Tibial artery (tissue), 4 donors: ENCODE measurements at regions not wholly inside any gene's neighbourhood (a gene's known extent, or its start where the extent isn't known, plus 50 kb on each side); places are given as distances from the start of the nearest gene placed in this dataset.

Experiments
- DNase-seq, 2 donors: peaks; one replicate each; pipeline ENCODE4 v3.0.0-alpha.2; 2019
- H3K27ac ChIP-seq, 2 donors: fragments of 200-600 bp; sonication (generic) in 1 of 2; 1 replicate in 1 of 2; 2 replicates in 1 of 2; pipeline ENCODE4 v1.5.1; 2018 to 2019; ENCODE audit warnings: mild to moderate bottlenecking in 1 of 2
- H3K27me3 ChIP-seq, 2 donors: fragments of 200-600 bp; sonication (generic) in 1 of 2; one replicate each; pipeline versions ENCODE4 v1.5.1 to v1.6.0; 2016 to 2019
- H3K36me3 ChIP-seq, 3 donors: fragments of 200-600 bp; sonication (generic) in 2 of 3; one replicate each; pipeline ENCODE4 v1.5.1; 2016 to 2019; ENCODE audit warnings: mild to moderate bottlenecking in 2 of 3
- H3K4me1 ChIP-seq, 4 donors: fragments of 200-600 bp; sonication (generic) in 2 of 4; 1 replicate in 3 of 4; 2 replicates in 1 of 4; pipeline ENCODE4 v1.5.1; 2016 to 2019
- H3K4me3 ChIP-seq, 2 donors: fragments of 200-600 bp; sonication (generic) in 1 of 2; 1 replicate in 1 of 2; 2 replicates in 1 of 2; pipeline ENCODE4 v1.5.1; 2018 to 2019; ENCODE audit warnings: mild to moderate bottlenecking in 2 of 2
- H3K9me3 ChIP-seq, 3 donors: fragments of 200-600 bp; sonication (generic) in 1 of 3; one replicate each; pipeline ENCODE4 v1.5.1; 2016 to 2019
- intact Hi-C: fragments of 100-400 bp; cut with DNase I; formaldehyde crosslinking; loops from one replicate; pipeline ENCODE4 v1.15.0; 2023; ENCODE audit warnings: low total_unique reads
- TF ChIP-seq, protein P1 (sequence below), 2 experiments: fragments of 200-600 bp in 1 of 2; fragments of 450-650 bp in 1 of 2; IDR thresholded peaks; one replicate each; pipeline ENCODE4 v1.5.1; 2017 to 2019; ENCODE audit warnings: antibody characterized with exemption in 2 of 2, mild to moderate bottlenecking in 1 of 2, moderate library complexity in 1 of 2

DNA sequence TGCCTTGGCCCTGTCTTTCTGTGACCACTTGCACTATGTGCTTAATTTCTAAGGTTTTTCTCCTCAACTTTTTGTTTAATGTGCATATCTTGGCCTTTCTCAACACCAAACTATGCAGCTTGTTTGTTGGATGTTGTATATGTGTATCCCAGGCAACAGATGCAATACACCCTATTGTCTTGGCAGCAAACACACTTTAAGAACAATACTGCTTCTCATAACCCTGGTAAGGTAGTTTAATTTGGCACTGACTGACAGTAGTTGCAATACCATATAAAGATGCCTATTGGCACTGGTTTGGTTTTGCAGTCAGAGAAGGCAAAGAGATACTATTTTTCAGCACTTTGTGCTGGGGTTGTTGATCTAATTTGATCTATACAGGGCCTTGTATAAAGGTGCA is 360.7 kb upstream of the CWC22 start:
- intact Hi-C loops, result no loop called here
- H3K27ac ChIP-seq, result no peak overlapping the region
- DNase-seq, result no peak
- TF ChIP-seq, protein P1, sequence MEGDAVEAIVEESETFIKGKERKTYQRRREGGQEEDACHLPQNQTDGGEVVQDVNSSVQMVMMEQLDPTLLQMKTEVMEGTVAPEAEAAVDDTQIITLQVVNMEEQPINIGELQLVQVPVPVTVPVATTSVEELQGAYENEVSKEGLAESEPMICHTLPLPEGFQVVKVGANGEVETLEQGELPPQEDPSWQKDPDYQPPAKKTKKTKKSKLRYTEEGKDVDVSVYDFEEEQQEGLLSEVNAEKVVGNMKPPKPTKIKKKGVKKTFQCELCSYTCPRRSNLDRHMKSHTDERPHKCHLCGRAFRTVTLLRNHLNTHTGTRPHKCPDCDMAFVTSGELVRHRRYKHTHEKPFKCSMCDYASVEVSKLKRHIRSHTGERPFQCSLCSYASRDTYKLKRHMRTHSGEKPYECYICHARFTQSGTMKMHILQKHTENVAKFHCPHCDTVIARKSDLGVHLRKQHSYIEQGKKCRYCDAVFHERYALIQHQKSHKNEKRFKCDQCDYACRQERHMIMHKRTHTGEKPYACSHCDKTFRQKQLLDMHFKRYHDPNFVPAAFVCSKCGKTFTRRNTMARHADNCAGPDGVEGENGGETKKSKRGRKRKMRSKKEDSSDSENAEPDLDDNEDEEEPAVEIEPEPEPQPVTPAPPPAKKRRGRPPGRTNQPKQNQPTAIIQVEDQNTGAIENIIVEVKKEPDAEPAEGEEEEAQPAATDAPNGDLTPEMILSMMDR (IDR thresholded peaks at IDR 0.05), result no peak
- H3K4me1 ChIP-seq, result no peaks in the 10 kb centered on the region
- no peaks in the 10 kb centered on the region for H3K9me3 ChIP-seq
- no peak overlapping the region for H3K4me3 ChIP-seq
- no peaks in the 10 kb centered on the region for H3K36me3 ChIP-seq
- no peaks in the 10 kb centered on the region for H3K27me3 ChIP-seq

DNA sequence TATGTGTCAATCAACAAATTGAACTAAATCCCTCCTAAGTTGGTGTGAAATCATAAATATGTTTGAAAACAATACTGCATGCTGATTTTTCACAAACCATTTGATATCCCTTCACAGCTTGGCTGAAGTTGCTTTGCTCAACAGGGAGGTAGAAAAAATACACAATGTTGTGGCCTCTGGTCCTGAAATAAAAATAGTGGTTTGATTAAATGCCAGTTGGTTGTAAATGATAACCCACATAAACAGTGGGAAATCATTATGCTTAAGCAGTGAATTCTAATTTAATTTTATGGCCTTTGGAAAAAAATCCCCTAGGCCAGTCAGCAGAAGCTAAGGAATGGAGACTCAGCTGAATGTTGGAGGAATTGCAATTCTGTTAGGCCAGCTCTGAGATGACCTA is 359.4 kb upstream of the CWC22 start:
- DNase-seq, result no peak

DNA sequence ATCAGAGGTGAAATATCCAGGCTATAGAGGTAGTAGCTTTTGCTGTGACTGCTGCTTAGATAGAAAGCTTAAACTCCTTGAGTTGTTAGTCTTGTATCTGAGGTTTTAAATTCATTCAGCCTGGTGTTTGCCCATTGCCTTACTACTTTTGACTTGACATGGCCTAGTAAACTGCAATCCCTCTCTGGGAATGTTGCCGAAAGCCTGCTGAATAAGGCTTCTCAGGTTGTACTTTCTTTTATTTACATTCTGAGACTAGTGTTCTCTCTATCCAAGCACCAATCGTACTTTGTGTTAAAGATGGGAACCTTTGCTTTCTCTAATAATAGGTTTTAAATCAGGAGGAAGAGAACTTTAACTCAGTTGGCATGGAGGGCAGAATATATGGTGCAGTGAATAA is 357.6 kb upstream of the CWC22 start:
- no peak overlapping the region for H3K27ac ChIP-seq

More for the DNA sequence above, 359.4 kb upstream of the CWC22 start:
- intact Hi-C loops, result no loop called here
- Histone ChIP-seq H3K36me3 (no peaks in the 10 kb centered on the region), H3K4me1 (no peaks in the 10 kb centered on the region), H3K27me3 (no peaks in the 10 kb centered on the region), H3K4me3 (no peak overlapping the region), H3K9me3 (no peaks in the 10 kb centered on the region), H3K27ac (no peak overlapping the region)
- TF ChIP-seq, protein P1 (IDR thresholded peaks at IDR 0.05), result no peak

DNA sequence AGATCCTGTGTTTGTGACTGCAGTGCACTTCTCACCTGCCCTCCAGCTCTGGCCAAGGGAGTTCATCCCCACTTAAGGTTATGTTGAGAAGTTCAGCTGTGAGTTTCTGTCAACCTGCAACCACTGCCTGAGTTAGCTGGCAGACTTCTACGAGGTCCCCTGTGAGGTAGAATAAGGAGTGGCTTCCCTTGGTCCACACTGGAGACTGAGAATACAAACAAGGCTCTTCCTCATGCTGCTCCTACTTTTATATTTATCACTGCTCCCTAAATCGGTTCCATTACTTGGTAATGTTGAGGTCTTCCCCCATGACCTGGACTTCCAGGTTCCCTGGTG is 353.2 kb upstream of the CWC22 start:
- no peak for DNase-seq
- no peaks in the 10 kb centered on the region for H3K27me3 ChIP-seq
- no peaks in the 10 kb centered on the region for H3K36me3 ChIP-seq
- TF ChIP-seq, protein P1 (IDR thresholded peaks at IDR 0.05), result no peak
- no peak overlapping the region for H3K27ac ChIP-seq
- intact Hi-C loops, result no loop called here
- H3K9me3 ChIP-seq, result no peaks in the 10 kb centered on the region
- H3K4me1 ChIP-seq, result no peaks in the 10 kb centered on the region
- H3K4me3 ChIP-seq, result no peak overlapping the region

More for the DNA sequence above, 357.6 kb upstream of the CWC22 start:
- Histone ChIP-seq H3K4me3 (no peak overlapping the region), H3K36me3 (no peaks in the 10 kb centered on the region), H3K4me1 (no peaks in the 10 kb centered on the region), H3K9me3 (no peaks in the 10 kb centered on the region), H3K27me3 (no peaks in the 10 kb centered on the region)
- DNase-seq, result no peak
- TF ChIP-seq, protein P1 (IDR thresholded peaks at IDR 0.05), result no peak
- intact Hi-C loops, result no loop called here

- TF ChIP-seq, protein P1 (IDR thresholded peaks at IDR 0.05), result no peak
- Histone ChIP-seq H3K27ac (no peak overlapping the region), H3K27me3 (no peaks in the 10 kb centered on the region), H3K36me3 (no peaks in the 10 kb centered on the region), H3K4me1 (no peaks in the 10 kb centered on the region), H3K9me3 (no peaks in the 10 kb centered on the region), H3K4me3 (no peak overlapping the region)
- DNase-seq, result no peak
- intact Hi-C loops, result no loop called here
These were observed 352.6 kb upstream of the CWC22 start for GRCh38 chr2:180359522-180360282.

- TF ChIP-seq, protein P1 (IDR thresholded peaks at IDR 0.05), result no peak
- Histone ChIP-seq H3K27ac (no peak overlapping the region), H3K4me3 (no peak overlapping the region), H3K27me3 (no peaks in the 10 kb centered on the region), H3K4me1 (no peaks in the 10 kb centered on the region), H3K36me3 (no peaks in the 10 kb centered on the region), H3K9me3 (no peaks in the 10 kb centered on the region)
- DNase-seq, result no peak
- intact Hi-C loops, result no loop called here
These were observed 351.4 kb upstream of the CWC22 start for GRCh38 chr2:180358458-180358857.
